IPS-11a (cell line): ENCODE measurements at regions not wholly inside any gene's neighbourhood (a gene's known extent, or its start where the extent isn't known, plus 50 kb on each side); places are given as distances from the start of the nearest gene placed in this dataset.

Experiments used
- H3K4me3 ChIP-seq: one replicate; pipeline ENCODE4 v1.5.1; 2013; ENCODE audit warnings: low read depth, low read length, control low read depth

- no peak overlapping the region for H3K4me3 ChIP-seq
Measured at GRCh38 chr2:106706283-106706682, 179.7 kb downstream of the ST6GAL2 start.

DNA sequence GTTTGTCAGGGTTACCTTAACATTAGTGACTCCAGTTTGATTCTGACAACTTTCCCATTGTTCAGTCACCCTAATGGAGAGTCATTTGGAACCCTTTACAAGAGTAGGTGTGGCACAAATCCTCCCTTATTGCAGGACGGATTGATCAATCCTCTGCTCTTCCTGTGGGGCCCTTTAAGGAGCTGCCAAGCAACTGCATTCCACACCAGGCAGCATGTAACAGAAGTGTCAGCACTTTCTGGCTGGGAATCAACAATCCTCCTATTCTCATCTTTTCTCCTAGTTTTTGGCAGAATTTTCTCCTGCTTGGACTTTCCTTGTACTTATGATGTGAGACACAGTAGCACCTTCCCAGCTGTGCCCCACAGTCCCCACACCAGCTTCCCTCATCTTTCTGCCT lies 177.8 kb downstream of the ST6GAL2 start:
- H3K4me3 ChIP-seq, result no peak overlapping the region

- H3K4me3 ChIP-seq, result no peak overlapping the region
Measured at GRCh38 chr2:106709229-106709628, 176.7 kb downstream of the ST6GAL2 start.

DNA sequence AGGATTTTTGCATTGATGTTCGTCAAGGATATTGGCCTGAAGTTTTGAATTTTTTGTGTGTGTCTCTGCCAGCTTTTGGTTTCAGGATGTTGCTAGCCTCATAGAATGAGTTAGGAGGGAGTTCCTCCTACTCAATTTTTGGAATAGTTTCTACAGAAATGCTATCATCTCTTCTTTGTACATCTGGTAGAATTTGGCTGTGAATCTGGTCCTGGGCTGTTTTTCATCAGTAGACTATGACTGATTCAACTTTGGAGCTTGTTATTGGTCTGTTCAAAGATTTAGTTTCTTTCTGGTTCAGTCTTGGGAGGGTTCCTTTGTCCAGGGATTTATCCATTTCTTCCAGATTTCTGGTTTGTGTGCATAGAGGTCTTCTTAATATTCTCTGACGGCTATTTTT lies 166.7 kb downstream of the ST6GAL2 start:
- H3K4me3 ChIP-seq, result no peak overlapping the region

- H3K4me3 ChIP-seq, result no peak overlapping the region
Measured at GRCh38 chr2:106720026-106720425, 165.9 kb downstream of the ST6GAL2 start.

- no peak overlapping the region for H3K4me3 ChIP-seq
Measured at GRCh38 chr2:106724301-106724794, 161.6 kb downstream of the ST6GAL2 start.

- no peak overlapping the region for H3K4me3 ChIP-seq
Measured at GRCh38 chr2:106734165-106734564, 151.8 kb downstream of the ST6GAL2 start.

- H3K4me3 ChIP-seq, result no peak overlapping the region
Measured at GRCh38 chr2:106735807-106736206, 150.2 kb downstream of the ST6GAL2 start.

GRCh38 chr2:106736221-106736620 lies 149.7 kb downstream of the ST6GAL2 start:
- no peak overlapping the region for H3K4me3 ChIP-seq

DNA sequence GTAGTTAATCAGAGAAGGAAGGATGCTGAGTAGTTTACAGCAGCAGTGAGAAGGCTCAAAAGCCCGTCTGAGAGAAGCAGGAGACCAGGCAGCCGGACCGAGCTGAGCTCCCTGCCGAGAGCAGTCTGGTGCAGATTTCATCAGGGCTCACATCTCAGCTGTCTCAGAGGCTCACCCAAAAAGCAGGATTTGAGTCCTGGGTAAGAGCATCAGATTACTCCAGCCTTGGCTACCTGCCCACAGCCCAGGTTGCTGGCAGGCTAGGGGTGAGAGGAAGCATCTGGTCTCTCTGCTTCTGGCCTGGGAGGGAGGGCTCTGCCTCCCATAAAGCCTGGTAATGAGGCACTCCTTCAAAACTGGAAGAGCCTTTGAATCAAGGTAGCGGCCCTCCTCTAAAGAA lies 140.5 kb downstream of the ST6GAL2 start:
- no peak overlapping the region for H3K4me3 ChIP-seq

DNA sequence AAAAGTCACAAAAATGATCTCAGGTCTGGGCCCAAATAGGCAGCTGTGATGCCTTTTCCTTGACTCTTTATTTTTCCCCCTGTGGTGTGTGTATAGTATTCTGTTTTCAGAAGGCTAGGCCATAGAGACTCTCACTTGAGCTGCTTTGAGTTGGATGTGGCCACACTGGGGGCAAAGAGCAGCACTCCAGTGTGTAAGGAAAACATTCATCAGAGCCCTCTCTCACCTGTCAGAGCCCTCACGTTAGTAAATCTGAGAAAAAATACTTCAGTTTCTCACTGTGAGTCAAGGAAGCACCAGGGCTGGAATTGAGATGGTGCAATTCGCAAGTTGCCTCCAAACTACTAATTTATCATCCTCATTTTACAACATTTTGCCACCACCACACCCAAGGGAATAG lies 136.1 kb downstream of the ST6GAL2 start:
- no peak overlapping the region for H3K4me3 ChIP-seq
